ENCODE measurements at regions not wholly inside any gene's neighbourhood (a gene's known extent, or its start where the extent isn't known, plus 50 kb on each side); places are given as distances from the start of the nearest gene placed in this dataset.
"Not testable (repeated sequence)": the region's sequence is repeated elsewhere in the genome, so short reads cannot be mapped to it uniquely, and the experiment has no call there.

GRCh38 chr5:163306421-163306820, 131.0 kb upstream of the CCNG1 start:
- TF ChIP-seq, protein P1, sequence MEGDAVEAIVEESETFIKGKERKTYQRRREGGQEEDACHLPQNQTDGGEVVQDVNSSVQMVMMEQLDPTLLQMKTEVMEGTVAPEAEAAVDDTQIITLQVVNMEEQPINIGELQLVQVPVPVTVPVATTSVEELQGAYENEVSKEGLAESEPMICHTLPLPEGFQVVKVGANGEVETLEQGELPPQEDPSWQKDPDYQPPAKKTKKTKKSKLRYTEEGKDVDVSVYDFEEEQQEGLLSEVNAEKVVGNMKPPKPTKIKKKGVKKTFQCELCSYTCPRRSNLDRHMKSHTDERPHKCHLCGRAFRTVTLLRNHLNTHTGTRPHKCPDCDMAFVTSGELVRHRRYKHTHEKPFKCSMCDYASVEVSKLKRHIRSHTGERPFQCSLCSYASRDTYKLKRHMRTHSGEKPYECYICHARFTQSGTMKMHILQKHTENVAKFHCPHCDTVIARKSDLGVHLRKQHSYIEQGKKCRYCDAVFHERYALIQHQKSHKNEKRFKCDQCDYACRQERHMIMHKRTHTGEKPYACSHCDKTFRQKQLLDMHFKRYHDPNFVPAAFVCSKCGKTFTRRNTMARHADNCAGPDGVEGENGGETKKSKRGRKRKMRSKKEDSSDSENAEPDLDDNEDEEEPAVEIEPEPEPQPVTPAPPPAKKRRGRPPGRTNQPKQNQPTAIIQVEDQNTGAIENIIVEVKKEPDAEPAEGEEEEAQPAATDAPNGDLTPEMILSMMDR (IDR thresholded peaks at IDR 0.05; ENCODE audit: borderline replicate concordance, control extremely low read depth, extremely low read depth, insufficient read depth, missing control alignments) = peak; percentile 37
- no peak for DNase-seq (ENCODE audit: low spot score)
- in situ Hi-C loops (cut with MboI; ENCODE audit: low sequenced_read_pairs, unreplicated experiment) = no loop called here

- DNase-seq (ENCODE audit: low spot score) = no peak
- TF ChIP-seq, protein P1 (IDR thresholded peaks at IDR 0.05; ENCODE audit: borderline replicate concordance, control extremely low read depth, extremely low read depth, insufficient read depth, missing control alignments) = no peak
- in situ Hi-C loops (cut with MboI; ENCODE audit: low sequenced_read_pairs, unreplicated experiment) = no loop called here
Observed at GRCh38 chr5:163309914-163310313, 127.5 kb upstream of the CCNG1 start.

DNA sequence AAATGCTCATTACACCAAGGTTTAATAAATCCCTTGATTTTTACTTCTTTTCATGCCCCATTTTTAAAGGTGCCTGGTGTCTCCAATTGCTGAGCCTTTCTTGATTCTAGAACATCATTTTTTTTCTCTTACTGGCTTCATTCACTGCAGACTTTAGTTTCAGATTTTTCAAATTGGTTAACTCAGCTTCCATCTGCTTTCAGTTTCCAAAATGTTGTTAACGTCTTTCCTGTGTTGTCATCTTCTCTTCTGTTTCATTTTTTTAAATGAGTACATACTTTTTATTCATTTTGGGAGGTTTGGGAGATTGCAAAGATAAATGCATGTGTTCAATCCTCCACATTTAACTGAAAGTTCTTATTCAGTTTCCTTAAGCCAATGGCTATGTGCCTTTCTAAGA, 126.4 kb upstream of the CCNG1 start:
- TF ChIP-seq, protein P1 (IDR thresholded peaks at IDR 0.05; ENCODE audit: borderline replicate concordance, control extremely low read depth, extremely low read depth, insufficient read depth, missing control alignments) = no peak
- in situ Hi-C loops (cut with MboI; ENCODE audit: low sequenced_read_pairs, unreplicated experiment) = no loop called here
- DNase-seq (ENCODE audit: low spot score) = no peak

DNA sequence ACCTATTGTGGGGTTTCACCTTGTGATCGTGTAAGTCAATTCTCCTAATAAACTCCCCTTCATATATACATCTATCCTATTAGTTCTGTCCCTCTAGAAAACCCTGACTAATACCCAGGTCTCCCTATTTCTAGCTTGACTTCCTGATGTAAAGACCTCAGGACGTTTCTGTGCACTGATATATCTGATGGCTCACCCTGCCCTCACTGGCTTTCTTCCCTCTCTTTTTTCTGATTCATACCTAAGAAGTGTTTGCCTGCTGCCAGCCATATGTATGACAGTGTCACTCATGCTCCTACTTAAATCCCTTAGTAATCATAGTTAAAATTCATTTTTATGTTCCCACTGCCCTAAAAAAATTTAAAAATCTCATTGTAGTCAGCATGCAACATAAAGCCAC, 124.8 kb upstream of the CCNG1 start:
- no peak for DNase-seq (ENCODE audit: low spot score)
- TF ChIP-seq, protein P1 (IDR thresholded peaks at IDR 0.05; ENCODE audit: borderline replicate concordance, control extremely low read depth, extremely low read depth, insufficient read depth, missing control alignments) = no peak
- in situ Hi-C loops (cut with MboI; ENCODE audit: low sequenced_read_pairs, unreplicated experiment) = no loop called here

- in situ Hi-C loops (cut with MboI; ENCODE audit: low sequenced_read_pairs, unreplicated experiment); DNase-seq (ENCODE audit: low spot score): not testable (repeated sequence)
Observed at GRCh38 chr5:163313049-163313448, 124.3 kb upstream of the CCNG1 start.

- DNase-seq (ENCODE audit: low spot score); in situ Hi-C loops (cut with MboI; ENCODE audit: low sequenced_read_pairs, unreplicated experiment): not testable (repeated sequence)
Observed at GRCh38 chr5:163316374-163316773, 121.0 kb upstream of the CCNG1 start.

- in situ Hi-C loops (cut with MboI; ENCODE audit: low sequenced_read_pairs, unreplicated experiment) = no loop called here
- TF ChIP-seq, protein P1 (IDR thresholded peaks at IDR 0.05; ENCODE audit: borderline replicate concordance, control extremely low read depth, extremely low read depth, insufficient read depth, missing control alignments) = no peak
- DNase-seq (ENCODE audit: low spot score) = no peak
Observed at GRCh38 chr5:163318707-163319106, 118.7 kb upstream of the CCNG1 start.

DNA sequence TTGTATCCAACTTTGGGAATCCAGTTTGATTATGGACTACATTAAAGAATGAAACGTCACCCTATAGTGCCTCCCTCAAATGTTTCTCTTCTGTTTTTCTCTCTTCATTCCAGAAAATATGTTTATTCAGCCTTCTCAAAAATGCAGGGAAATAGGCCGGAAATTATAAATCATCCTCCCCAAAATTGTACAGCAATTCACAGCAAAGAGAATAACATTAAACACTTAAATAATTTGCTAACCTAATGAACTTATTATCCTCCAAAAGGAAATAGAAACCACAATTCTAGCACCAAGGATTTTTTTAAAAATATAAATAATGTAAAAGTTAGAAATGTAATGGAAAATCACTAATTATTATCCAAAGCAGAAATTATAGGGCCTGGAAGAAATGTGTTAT, 115.9 kb upstream of the CCNG1 start:
- in situ Hi-C loops (cut with MboI; ENCODE audit: low sequenced_read_pairs, unreplicated experiment) = no loop called here
- TF ChIP-seq, protein P1 (IDR thresholded peaks at IDR 0.05; ENCODE audit: borderline replicate concordance, control extremely low read depth, extremely low read depth, insufficient read depth, missing control alignments) = no peak
- DNase-seq (ENCODE audit: low spot score) = no peak
